ENCODE measurements at regions not wholly inside any gene's neighbourhood (a gene's known extent, or its start where the extent isn't known, plus 50 kb on each side); places are given as distances from the start of the nearest gene placed in this dataset.

GRCh38 chr1:208513799-208514198, 269.6 kb upstream of the PLXNA2 start:
- DNase-seq (ENCODE audit: low read depth in 2 of 2) = no peak

- no peak for DNase-seq (ENCODE audit: low read depth in 2 of 2)
These were observed 270.9 kb upstream of the PLXNA2 start for GRCh38 chr1:208515129-208515528.

DNA sequence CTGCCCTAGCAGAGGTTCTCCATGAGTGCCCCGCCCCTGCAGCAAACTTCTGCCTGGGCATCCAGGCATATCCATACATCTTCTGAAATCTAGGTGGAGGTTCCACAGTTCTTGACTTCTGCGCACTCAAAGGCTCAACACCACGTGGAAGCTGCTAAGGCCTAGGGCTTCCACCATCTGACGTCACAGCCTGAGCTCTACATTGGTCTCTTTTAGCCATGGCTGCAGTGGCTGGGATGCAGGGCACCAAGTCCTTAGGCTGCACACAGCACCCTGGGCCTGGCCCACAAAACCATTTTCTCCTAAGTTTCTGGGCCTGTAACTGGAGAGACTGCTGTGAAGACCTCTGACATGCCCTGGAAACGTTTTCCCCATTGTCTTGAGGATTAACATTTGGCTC, 272.6 kb upstream of the PLXNA2 start:
- DNase-seq (ENCODE audit: low read depth in 2 of 2) = no peak

GRCh38 chr1:208520438-208521099, 276.4 kb upstream of the PLXNA2 start:
- DNase-seq (ENCODE audit: low read depth in 2 of 2) = no peak

DNA sequence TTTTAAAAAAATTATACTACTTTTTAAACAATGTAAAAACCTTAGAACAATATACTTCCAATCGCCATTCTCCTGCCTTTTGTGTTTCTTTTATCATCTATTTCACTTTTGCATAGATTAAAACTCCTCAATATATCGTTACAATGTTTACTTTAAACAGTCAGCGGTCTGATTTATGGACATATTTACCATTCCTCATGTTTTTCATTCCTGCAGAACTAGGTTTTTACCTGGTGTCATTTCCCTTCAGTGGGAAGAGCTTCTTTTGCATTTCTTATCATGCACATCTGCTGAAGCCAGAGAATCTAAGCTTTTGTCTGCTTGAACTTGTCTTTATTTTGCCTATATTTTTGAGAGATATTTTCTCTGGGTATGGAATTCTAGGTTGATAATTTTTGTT, 277.4 kb upstream of the PLXNA2 start:
- no peak for DNase-seq (ENCODE audit: low read depth in 2 of 2)

DNA sequence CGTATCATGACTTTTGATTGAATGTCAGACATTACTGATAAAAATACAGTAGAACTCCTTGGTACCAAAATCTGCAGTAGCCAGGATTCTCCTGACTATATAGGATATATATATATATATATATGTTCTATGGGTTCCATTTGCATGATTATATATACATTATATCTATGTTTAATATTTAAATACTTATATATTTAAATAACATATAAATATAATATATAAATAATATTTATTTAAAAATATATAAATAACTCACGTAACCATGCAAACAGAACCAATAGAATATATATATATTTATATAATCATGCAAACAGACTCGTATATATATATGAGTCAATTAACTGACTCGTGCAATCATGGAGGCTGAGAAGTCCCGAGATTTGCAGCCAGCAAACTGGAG, 278.8 kb upstream of the PLXNA2 start:
- DNase-seq (ENCODE audit: low read depth in 2 of 2) = no peak

- DNase-seq (ENCODE audit: low read depth in 2 of 2) = no peak
These were observed 280.2 kb upstream of the PLXNA2 start for GRCh38 chr1:208524376-208524775.

GRCh38 chr1:208524925-208525324, 280.7 kb upstream of the PLXNA2 start:
- no peak for DNase-seq (ENCODE audit: low read depth in 2 of 2)

- DNase-seq (ENCODE audit: low read depth in 2 of 2) = no peak
These were observed 281.2 kb upstream of the PLXNA2 start for GRCh38 chr1:208525417-208525816.

DNA sequence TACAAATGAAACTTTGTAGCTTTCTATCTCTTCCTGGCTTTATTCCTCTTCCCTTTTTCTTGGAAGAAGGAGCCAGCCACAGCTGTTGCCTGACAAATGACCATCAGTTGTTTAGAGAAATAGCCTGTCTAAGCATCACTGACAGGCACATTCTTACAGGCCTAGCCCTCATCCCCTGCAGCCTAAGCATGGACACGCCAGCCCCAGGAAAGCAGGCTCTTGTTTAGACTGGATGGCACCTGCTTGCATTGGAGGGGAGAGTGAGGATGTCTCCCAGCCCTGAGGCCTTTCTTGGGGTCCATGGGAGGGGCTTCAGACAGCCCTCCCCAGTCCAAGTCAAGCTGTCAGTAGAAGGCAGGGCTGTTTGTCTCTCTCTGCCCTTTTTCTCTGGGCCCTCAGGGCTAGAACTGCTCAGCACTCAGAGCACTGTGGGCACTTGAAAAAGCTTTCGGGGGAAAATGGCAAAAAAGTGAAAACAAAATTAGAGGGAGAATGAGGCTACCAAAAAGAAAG, 282.5 kb upstream of the PLXNA2 start:
- DNase-seq (ENCODE audit: low read depth in 2 of 2) = no peak

- DNase-seq (ENCODE audit: low read depth in 2 of 2) = no peak
These were observed 283.0 kb upstream of the PLXNA2 start for GRCh38 chr1:208527156-208527555.

DNA sequence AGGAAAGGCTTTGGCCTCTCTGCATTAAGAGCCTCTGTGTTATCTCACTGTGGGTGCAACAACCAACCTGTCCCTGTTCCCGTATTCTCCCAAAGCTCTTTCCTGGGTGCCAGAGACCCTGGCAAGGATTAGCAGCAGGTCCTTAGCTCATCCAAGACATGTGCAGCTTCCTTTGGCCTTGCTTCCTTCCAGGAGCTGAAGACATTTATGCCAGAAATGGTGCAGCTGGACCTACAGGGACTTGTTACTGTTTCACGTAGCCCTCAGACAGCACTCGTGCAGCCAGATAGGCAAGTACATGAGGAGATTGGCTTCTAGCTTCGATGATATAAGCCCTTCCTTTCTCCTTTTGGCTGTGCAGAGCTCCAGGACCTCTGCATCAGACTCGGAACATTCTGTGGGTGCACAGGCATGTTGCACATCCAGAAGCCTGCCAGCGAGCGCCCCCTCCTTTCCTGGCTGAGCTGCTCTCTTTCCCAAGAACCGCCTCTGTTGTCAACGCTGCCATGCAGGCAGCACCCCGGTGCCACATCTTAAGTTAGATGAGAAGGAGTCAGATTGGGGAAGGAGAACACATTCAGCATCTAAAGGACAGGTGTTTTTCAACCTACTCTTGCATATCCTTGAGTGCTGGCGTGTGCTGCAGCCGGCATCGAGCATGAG, 284.5 kb upstream of the PLXNA2 start:
- DNase-seq (ENCODE audit: low read depth in 2 of 2) = no peak

GRCh38 chr1:208531003-208531750, 287.0 kb upstream of the PLXNA2 start:
- no peak for DNase-seq (ENCODE audit: low read depth in 2 of 2)

- no peak for DNase-seq (ENCODE audit: low read depth in 2 of 2)
These were observed 289.8 kb upstream of the PLXNA2 start for GRCh38 chr1:208533746-208534598.

DNA sequence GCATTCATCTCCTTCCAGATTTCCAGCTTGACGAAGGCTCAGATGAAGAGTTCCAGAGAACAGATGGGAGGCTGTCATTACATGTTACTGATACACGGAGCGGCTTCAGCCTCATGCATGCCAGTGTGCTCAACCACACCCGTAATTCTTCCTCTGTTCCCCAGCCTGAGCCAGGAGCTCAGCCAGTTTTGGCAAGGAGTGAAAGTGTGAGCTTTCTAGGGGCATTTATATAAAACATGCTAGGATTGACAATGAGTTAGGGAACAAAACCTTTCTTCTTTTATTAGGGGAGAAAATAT, 290.4 kb upstream of the PLXNA2 start:
- no peak for DNase-seq (ENCODE audit: low read depth in 2 of 2)

- DNase-seq (ENCODE audit: low read depth in 2 of 2) = no peak
These were observed 290.8 kb upstream of the PLXNA2 start for GRCh38 chr1:208534979-208535378.

DNA sequence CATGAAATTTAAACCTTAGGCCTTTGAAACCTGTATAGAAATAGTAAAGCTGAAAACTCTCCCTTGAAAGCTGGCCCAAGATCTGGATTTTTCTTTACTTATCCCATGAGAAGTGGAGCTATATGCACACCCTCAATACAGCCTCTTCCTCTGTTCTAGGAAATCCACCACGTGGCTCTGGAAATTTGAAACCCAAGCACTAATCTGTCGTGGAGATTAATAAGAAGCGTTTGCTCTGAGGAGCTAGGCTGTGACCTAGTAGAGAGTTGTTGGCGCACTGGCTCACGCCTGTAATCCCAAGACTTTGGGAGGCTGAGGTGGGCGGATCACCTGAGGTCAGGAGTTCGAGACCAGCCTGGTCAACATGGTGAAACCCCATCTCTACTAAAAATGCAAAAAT, 291.3 kb upstream of the PLXNA2 start:
- no peak for DNase-seq (ENCODE audit: low read depth in 2 of 2)

GRCh38 chr1:208536212-208536611, 292.0 kb upstream of the PLXNA2 start:
- DNase-seq (ENCODE audit: low read depth in 2 of 2) = no peak

DNA sequence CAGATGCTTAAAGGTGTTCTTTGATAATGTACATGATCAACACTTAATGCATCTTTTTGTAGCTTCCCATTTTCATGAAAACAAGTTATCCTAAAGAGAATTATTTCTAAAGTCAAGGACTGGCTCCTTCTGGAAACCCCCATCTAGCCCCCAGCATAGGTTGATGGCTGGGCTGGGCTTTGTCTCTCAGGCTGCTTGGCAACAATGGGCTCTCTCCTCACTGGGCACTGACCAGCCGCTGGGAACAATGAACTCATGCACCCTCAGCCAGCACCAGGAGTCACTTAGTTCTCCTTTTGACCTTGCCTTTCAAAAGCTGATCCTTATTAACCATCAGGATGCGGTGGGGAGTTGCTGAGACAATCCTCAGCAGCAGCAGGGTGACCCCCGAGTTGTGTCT, 293.0 kb upstream of the PLXNA2 start:
- DNase-seq (ENCODE audit: low read depth in 2 of 2) = no peak

DNA sequence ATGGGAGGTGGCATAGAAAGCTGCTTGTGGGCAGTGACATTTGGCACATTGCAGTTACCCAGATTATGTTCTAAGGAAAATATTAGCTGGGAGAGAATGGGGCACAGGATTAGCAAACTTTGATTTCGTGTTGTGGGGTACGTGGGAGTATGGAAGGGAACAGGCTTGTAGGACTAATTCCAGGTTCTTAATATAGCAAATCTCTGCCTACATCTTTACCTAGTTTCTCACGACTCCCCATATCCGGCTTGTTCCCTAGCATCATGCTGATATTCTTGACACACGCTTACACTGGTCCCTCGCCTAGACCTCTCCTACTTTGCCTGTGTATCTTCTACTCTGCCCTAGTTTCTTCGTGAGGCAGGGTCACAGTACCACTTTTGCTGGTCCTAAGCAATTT, 293.9 kb upstream of the PLXNA2 start:
- no peak for DNase-seq (ENCODE audit: low read depth in 2 of 2)

- no peak for DNase-seq (ENCODE audit: low read depth in 2 of 2)
These were observed 294.4 kb upstream of the PLXNA2 start for GRCh38 chr1:208538587-208538986.

DNA sequence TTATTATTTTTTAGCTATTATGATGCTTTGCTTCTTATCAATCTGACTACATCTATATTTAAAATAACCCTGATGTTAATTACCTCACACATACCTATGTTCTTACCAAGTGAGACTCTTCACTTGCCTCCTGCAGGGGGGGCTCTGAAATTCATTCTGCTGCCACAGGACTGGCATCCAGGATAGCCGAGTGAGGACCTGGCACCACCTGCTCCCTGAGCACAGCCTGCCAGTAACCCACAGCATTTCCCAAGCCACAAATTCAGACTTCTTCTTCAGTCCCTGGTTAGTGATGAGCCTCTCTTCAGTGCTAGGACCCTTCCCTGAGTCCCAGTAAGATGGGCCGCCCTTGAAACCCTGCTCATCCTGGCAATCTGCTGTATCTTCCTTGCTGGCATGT, 296.5 kb upstream of the PLXNA2 start:
- no peak for DNase-seq (ENCODE audit: low read depth in 2 of 2)
